ENCODE measurements at regions not wholly inside any gene's neighbourhood (a gene's known extent, or its start where the extent isn't known, plus 50 kb on each side); places are given as distances from the start of the nearest gene placed in this dataset.

- no peak for DNase-seq
These were observed 267.4 kb upstream of the NT5C1B start for GRCh38 chr2:18856765-18857164.

GRCh38 chr2:18855027-18855426 lies 265.7 kb upstream of the NT5C1B start:
- DNase-seq = no peak

GRCh38 chr2:18849841-18850578 lies 260.6 kb upstream of the NT5C1B start:
- DNase-seq = no peak

GRCh38 chr2:18848646-18849045 lies 259.3 kb upstream of the NT5C1B start:
- no peak for DNase-seq

- no peak for DNase-seq
These were observed 256.6 kb upstream of the NT5C1B start for GRCh38 chr2:18845854-18846445.

GRCh38 chr2:18842836-18843235 lies 253.5 kb upstream of the NT5C1B start:
- DNase-seq = no peak

GRCh38 chr2:18841248-18842150 lies 252.1 kb upstream of the NT5C1B start:
- DNase-seq = no peak

GRCh38 chr2:18837240-18837639 lies 247.9 kb upstream of the NT5C1B start:
- no peak for DNase-seq

- no peak for DNase-seq
These were observed 247.1 kb upstream of the NT5C1B start for GRCh38 chr2:18836436-18836835.

GRCh38 chr2:18835787-18836186 lies 246.4 kb upstream of the NT5C1B start:
- DNase-seq = no peak

GRCh38 chr2:18834341-18834740 lies 245.0 kb upstream of the NT5C1B start:
- no peak for DNase-seq

- no peak for DNase-seq
These were observed 244.6 kb upstream of the NT5C1B start for GRCh38 chr2:18833941-18834340.

GRCh38 chr2:18831916-18832510 lies 242.6 kb upstream of the NT5C1B start:
- DNase-seq = no peak

GRCh38 chr2:18830962-18831361 lies 241.6 kb upstream of the NT5C1B start:
- DNase-seq = no peak

- DNase-seq = no peak
These were observed 240.6 kb upstream of the NT5C1B start for GRCh38 chr2:18829976-18830375.

- DNase-seq = no peak
These were observed 240.0 kb upstream of the NT5C1B start for GRCh38 chr2:18829251-18829902.

GRCh38 chr2:18828296-18828695 lies 238.9 kb upstream of the NT5C1B start:
- no peak for DNase-seq

GRCh38 chr2:18825838-18826237 lies 236.5 kb upstream of the NT5C1B start:
- DNase-seq = no peak

- no peak for DNase-seq
These were observed 235.5 kb upstream of the NT5C1B start for GRCh38 chr2:18824915-18825314.

- no peak for DNase-seq
These were observed 235.0 kb upstream of the NT5C1B start for GRCh38 chr2:18824325-18824790.

GRCh38 chr2:18821431-18821830 lies 232.1 kb upstream of the NT5C1B start:
- no peak for DNase-seq

GRCh38 chr2:18820966-18821365 lies 231.6 kb upstream of the NT5C1B start:
- no peak for DNase-seq

GRCh38 chr2:18819566-18819965 lies 230.2 kb upstream of the NT5C1B start:
- no peak for DNase-seq
